CD14-positive monocyte (primary cell): ENCODE measurements at regions not wholly inside any gene's neighbourhood (a gene's known extent, or its start where the extent isn't known, plus 50 kb on each side); places are given as distances from the start of the nearest gene placed in this dataset.
"Not testable (repeated sequence)": the region's sequence is repeated elsewhere in the genome, so short reads cannot be mapped to it uniquely, and the experiment has no call there.

Experiments used
- DNase-seq, 3 donors: peaks; one replicate each; pipeline ENCODE4 v3.0.0-alpha.2; 2011 to 2022
- H2AFZ ChIP-seq: 2 replicates; pipeline ENCODE4 v1.6.0; 2012; ENCODE audit warnings: mild to moderate bottlenecking, low read depth, low read length, inconsistent platforms; ENCODE audit not compliant: insufficient read depth, poor library complexity, severe bottlenecking
- H3K27ac ChIP-seq, 2 donors: 1 replicate in 1 of 2; 2 replicates in 1 of 2; pipeline ENCODE4 v1.5.1; 2012 to 2013; ENCODE audit warnings: low read length in 2 of 2, control low read depth in 1 of 2, inconsistent platforms in 1 of 2, low read depth in 1 of 2, mild to moderate bottlenecking in 1 of 2
- H3K27me3 ChIP-seq, 2 donors: one replicate each; pipeline versions ENCODE4 v1.6.0 to v1.6.1; 2011 to 2013; ENCODE audit warnings: low read length in 2 of 2; ENCODE audit not compliant: control insufficient read depth in 2 of 2, insufficient read depth in 2 of 2
- H3K36me3 ChIP-seq, 2 donors: replicated peaks in 1 of 2; 1 replicate in 1 of 2; 2 replicates in 1 of 2; pipeline versions ENCODE4 v1.5.1 to v1.6.1; 2012 to 2013; ENCODE audit warnings: low read length in 2 of 2, control low read depth in 1 of 2, inconsistent platforms in 1 of 2, mild to moderate bottlenecking in 1 of 2; ENCODE audit not compliant: insufficient read depth in 2 of 2, control insufficient read depth in 1 of 2
- H3K4me1 ChIP-seq, 2 donors: 1 replicate in 1 of 2; 2 replicates in 1 of 2; pipeline versions ENCODE4 v1.5.1 to v1.6.1; 2012 to 2013; ENCODE audit warnings: low read length in 2 of 2, control low read depth in 1 of 2, inconsistent platforms in 1 of 2, mild to moderate bottlenecking in 1 of 2, moderate library complexity in 1 of 2; ENCODE audit not compliant: insufficient read depth in 2 of 2, control insufficient read depth in 1 of 2
- H3K4me2 ChIP-seq: replicated peaks from 2 replicates; pipeline ENCODE3; 2012; ENCODE audit warnings: low read length, moderate library complexity, mild to moderate bottlenecking; ENCODE audit not compliant: poor library complexity, severe bottlenecking; ENCODE audit errors: extremely low read depth
- H3K4me3 ChIP-seq, 3 experiments: fragments of 200-600 bp in 1 of 3; sonication (generic) in 1 of 3; replicated peaks in 1 of 3; 1 replicate in 2 of 3; 2 replicates in 1 of 3; pipeline ENCODE4 v1.5.1; 2011 to 2013; ENCODE audit warnings: low read length in 3 of 3, mild to moderate bottlenecking in 3 of 3, control low read depth in 2 of 3, low read depth in 2 of 3, inconsistent platforms in 1 of 3, moderate library complexity in 1 of 3
- H3K79me2 ChIP-seq: 2 replicates; pipeline ENCODE4 v1.6.0; 2012; ENCODE audit warnings: mild to moderate bottlenecking, control low read depth, inconsistent platforms, low read length, moderate library complexity; ENCODE audit not compliant: insufficient read depth
- H3K9ac ChIP-seq: 2 replicates; pipeline ENCODE4 v1.6.0; 2017; ENCODE audit warnings: low read length, mild to moderate bottlenecking; ENCODE audit not compliant: insufficient read depth, poor library complexity, severe bottlenecking
- H3K9me3 ChIP-seq, 2 donors: replicated peaks in 1 of 2; 1 replicate in 1 of 2; 2 replicates in 1 of 2; pipeline versions ENCODE4 v1.5.1 to v1.6.1; 2012 to 2013; ENCODE audit warnings: low read length in 2 of 2, control low read depth in 1 of 2; ENCODE audit not compliant: control insufficient read depth in 1 of 2, insufficient read depth in 1 of 2
- H4K20me1 ChIP-seq: 2 replicates; pipeline ENCODE4 v1.6.0; 2012; ENCODE audit warnings: mild to moderate bottlenecking, low read length, control low read depth, moderate library complexity; ENCODE audit not compliant: insufficient read depth
- H3K27ac Mint-ChIP-seq, 7 donors: one replicate each; pipeline ENCODE4 v1.8.0; 2020; ENCODE audit warnings: mild to moderate bottlenecking in 7 of 7, mixed read lengths in 7 of 7, moderate library complexity in 6 of 7, inconsistent platforms in 2 of 7
- H3K27me3 Mint-ChIP-seq, 3 donors: one replicate each; pipeline ENCODE4 v1.8.0; 2021 to 2022; ENCODE audit warnings: low read depth in 3 of 3, mild to moderate bottlenecking in 3 of 3, mixed read lengths in 3 of 3, moderate library complexity in 3 of 3, inconsistent platforms in 1 of 3
- H3K36me3 Mint-ChIP-seq, 2 donors: one replicate each; pipeline ENCODE4 v1.8.0; 2020; ENCODE audit warnings: mixed read lengths in 2 of 2, inconsistent platforms in 1 of 2, mild to moderate bottlenecking in 1 of 2
- H3K4me1 Mint-ChIP-seq: one replicate; pipeline ENCODE4 v1.8.0; 2020; ENCODE audit warnings: mild to moderate bottlenecking, mixed read lengths
- H3K4me3 Mint-ChIP-seq, 2 donors: one replicate each; pipeline ENCODE4 v1.8.0; 2020; ENCODE audit warnings: mild to moderate bottlenecking in 2 of 2, mixed read lengths in 2 of 2, moderate library complexity in 1 of 2
- H3K9me3 Mint-ChIP-seq, 7 donors: one replicate each; pipeline ENCODE4 v1.8.0; 2020 to 2022; ENCODE audit warnings: mixed read lengths in 7 of 7, mild to moderate bottlenecking in 6 of 7, moderate library complexity in 6 of 7, inconsistent platforms in 2 of 7
- WGBS: methylation state at CpG from one replicate; pipeline ENCODE4 v1.1.5; 2013; ENCODE audit warnings: missing lambda C conversion rate; ENCODE audit not compliant: insufficient coverage; 5-methylcytosine and 5-hydroxymethylcytosine counted together
- intact Hi-C, 2 donors: fragments of 100-400 bp; cut with micrococcal nuclease; formaldehyde crosslinking; loops; one replicate each; pipeline versions ENCODE4 v1.15.0 to v1.15.1; 2023
- TF ChIP-seq, protein P1 (sequence below): fragments of 200-600 bp; IDR thresholded peaks from one replicate; pipeline ENCODE4 v1.8.0; 2022; ENCODE audit warnings: antibody characterized with exemption, mild to moderate bottlenecking

DNA sequence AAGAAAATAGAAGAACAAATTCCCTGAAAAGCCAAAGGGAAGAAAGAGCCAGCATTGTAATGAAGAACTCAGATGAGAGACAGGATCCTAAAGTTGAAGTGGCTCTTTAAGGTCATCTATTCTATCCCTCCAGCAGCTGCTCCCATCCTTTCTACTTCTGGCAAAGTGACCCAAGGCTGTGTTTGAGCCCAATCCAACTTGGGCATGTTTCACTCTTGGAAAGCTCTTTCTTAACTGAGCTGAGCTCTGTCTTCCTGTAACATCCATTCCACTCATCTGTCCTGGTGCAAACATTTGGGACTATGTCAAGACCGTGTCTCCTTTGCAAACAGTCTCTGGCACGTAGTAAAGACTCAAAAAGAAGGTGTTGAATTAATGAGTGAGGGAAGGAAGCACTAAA is 298.1 kb upstream of the IGF1R start:
- Mint-ChIP-seq H3K4me1 (no peaks in the 10 kb centered on the region), H3K27ac (no peak overlapping the region), H3K27me3 (peaks cover 0 to 4% (median 3%) of the 10 kb centered on the region in 3 donors), H3K4me3 (no peak overlapping the region), H3K36me3 (no peaks in the 10 kb centered on the region), H3K9me3 (peaks cover 3 to 11% (median 6%) of the 10 kb centered on the region in 7 donors)
- H3K27me3 ChIP-seq: no peaks in the 10 kb centered on the region
- no peak for DNase-seq
- H2AFZ ChIP-seq: no peak overlapping the region
- H3K27ac ChIP-seq: no peak overlapping the region
- no peak overlapping the region for H3K4me2 ChIP-seq
- H3K4me1 ChIP-seq: no peaks in the 10 kb centered on the region
- no CpG with 5 or more reads among the region's 2 CpGs for WGBS
- H3K4me3 ChIP-seq: no peak overlapping the region
- no peaks in the 10 kb centered on the region for H3K79me2 ChIP-seq
- no peak overlapping the region for H3K9ac ChIP-seq
- TF ChIP-seq, protein P1, sequence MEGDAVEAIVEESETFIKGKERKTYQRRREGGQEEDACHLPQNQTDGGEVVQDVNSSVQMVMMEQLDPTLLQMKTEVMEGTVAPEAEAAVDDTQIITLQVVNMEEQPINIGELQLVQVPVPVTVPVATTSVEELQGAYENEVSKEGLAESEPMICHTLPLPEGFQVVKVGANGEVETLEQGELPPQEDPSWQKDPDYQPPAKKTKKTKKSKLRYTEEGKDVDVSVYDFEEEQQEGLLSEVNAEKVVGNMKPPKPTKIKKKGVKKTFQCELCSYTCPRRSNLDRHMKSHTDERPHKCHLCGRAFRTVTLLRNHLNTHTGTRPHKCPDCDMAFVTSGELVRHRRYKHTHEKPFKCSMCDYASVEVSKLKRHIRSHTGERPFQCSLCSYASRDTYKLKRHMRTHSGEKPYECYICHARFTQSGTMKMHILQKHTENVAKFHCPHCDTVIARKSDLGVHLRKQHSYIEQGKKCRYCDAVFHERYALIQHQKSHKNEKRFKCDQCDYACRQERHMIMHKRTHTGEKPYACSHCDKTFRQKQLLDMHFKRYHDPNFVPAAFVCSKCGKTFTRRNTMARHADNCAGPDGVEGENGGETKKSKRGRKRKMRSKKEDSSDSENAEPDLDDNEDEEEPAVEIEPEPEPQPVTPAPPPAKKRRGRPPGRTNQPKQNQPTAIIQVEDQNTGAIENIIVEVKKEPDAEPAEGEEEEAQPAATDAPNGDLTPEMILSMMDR: no peak
- intact Hi-C loops: no loop called here
- H3K9me3 ChIP-seq: peaks cover 0 to 6% of the 10 kb centered on the region in 2 donors
- H4K20me1 ChIP-seq: no peaks in the 10 kb centered on the region
- H3K36me3 ChIP-seq: no peaks in the 10 kb centered on the region

DNA sequence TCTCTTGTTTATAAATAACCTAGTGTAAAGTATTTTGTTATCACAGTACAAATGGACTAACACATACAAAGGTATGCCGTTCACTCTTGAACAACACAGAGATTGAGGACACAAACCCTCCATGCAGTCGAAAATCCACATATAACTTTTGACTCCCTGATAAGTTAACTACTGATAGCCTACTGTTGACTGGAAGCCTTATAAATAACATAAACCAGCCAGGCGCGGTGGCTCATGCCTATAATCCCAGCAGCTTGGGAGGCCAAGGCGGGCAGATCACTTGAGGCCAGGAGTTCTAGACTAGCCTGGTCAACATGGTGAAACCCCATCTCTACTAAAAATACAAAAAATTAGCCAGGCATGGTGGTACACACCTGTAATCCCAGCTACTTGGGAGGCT is 290.1 kb upstream of the IGF1R start:
- intact Hi-C loops, H3K79me2 ChIP-seq, H3K4me1 Mint-ChIP-seq, H4K20me1 ChIP-seq, H3K36me3 ChIP-seq, H3K9ac ChIP-seq, H3K4me3 ChIP-seq, H3K27ac Mint-ChIP-seq, H3K27me3 ChIP-seq, H3K27ac ChIP-seq, H3K4me3 Mint-ChIP-seq, H3K4me1 ChIP-seq, H3K36me3 Mint-ChIP-seq, DNase-seq, H3K4me2 ChIP-seq, H3K9me3 ChIP-seq, H3K27me3 Mint-ChIP-seq, H2AFZ ChIP-seq: not testable (repeated sequence)
- WGBS: 86% methylated on average over 1 of the region's 5 CpGs
- peaks cover 4 to 23% (median 11%) of the 10 kb centered on the region in 7 donors for H3K9me3 Mint-ChIP-seq
